Endothelial cell of umbilical vein (primary cell): ENCODE measurements at regions not wholly inside any gene's neighbourhood (a gene's known extent, or its start where the extent isn't known, plus 50 kb on each side); places are given as distances from the start of the nearest gene placed in this dataset.

Source experiments
- BruUV-seq: library from RNA; stranded (reverse); fragments of 400-500 nt; replicated peaks from 2 replicates; lab custom pipeline; 2021; lab: Mats Ljungman, UMichigan
- CTCF ChIA-PET: fragments of 300-600, 350-600 bp; sonication (Branson Sonifier 250); formaldehyde crosslinking; loops from one replicate; lab custom pipeline; 2021; ENCODE audit warnings: antibody characterized with exemption, inconsistent platforms; lab: Charles Lee
- POLR2A ChIA-PET: fragments of 300-600, 350-600 bp; sonication (Branson Sonifier 250); formaldehyde crosslinking; loops from one replicate; lab custom pipeline; 2021; ENCODE audit warnings: antibody characterized with exemption, inconsistent platforms; lab: Charles Lee
- DNase-seq: peaks from one replicate; pipeline ENCODE4 v3.0.0-alpha.2; 2011; ENCODE audit warnings: low read depth, low spot score
- FAIRE-seq: peaks from 2 replicates; lab custom pipeline; 2011; peaks lifted over from hg19 to GRCh38; lab: Jason Lieb, UNC
- H2AFZ ChIP-seq: 2 replicates; pipeline ENCODE4 v1.6.0; 2012; ENCODE audit warnings: low read depth, low read length, control low read depth, inconsistent platforms
- H3K27ac ChIP-seq: 2 replicates; pipeline ENCODE4 v1.5.1; 2011; ENCODE audit warnings: low read depth, mild to moderate bottlenecking, control low read depth, low read length, moderate library complexity; ENCODE audit not compliant: insufficient read depth
- H3K27me3 ChIP-seq, 2 experiments: 2 replicates each; pipeline versions ENCODE4 v1.6.0 to v1.6.1; 2011; ENCODE audit warnings: low read length in 2 of 2, mixed read lengths in 1 of 2; ENCODE audit not compliant: control insufficient read depth in 2 of 2, insufficient read depth in 2 of 2
- H3K36me3 ChIP-seq, 2 experiments: 2 replicates in 1 of 2; 3 replicates in 1 of 2; pipeline ENCODE4 v1.5.1; 2011; ENCODE audit warnings: low read length in 2 of 2, mild to moderate bottlenecking in 1 of 2, moderate library complexity in 1 of 2; ENCODE audit not compliant: control insufficient read depth in 2 of 2, insufficient read depth in 2 of 2; ENCODE audit errors: extremely low read depth in 1 of 2
- H3K4me1 ChIP-seq: 3 replicates; pipeline ENCODE4 v1.5.1; 2011; ENCODE audit warnings: mild to moderate bottlenecking, low read length; ENCODE audit not compliant: control insufficient read depth, insufficient read depth; ENCODE audit errors: extremely low read depth
- H3K4me2 ChIP-seq: 2 replicates; pipeline ENCODE4 v1.6.1; 2011; ENCODE audit warnings: low read length, control low read depth, mixed read lengths; ENCODE audit not compliant: insufficient read depth
- H3K4me3 ChIP-seq, 3 experiments: fragments of 200-600 bp in 1 of 3; sonication (generic), shearing (Covaris generic) in 1 of 3; replicated peaks in 1 of 3; 2 replicates each; pipeline ENCODE4 v1.5.1; 2011 to 2016; ENCODE audit warnings: control low read depth in 3 of 3, low read length in 3 of 3, mild to moderate bottlenecking in 2 of 3, inconsistent platforms in 1 of 3, low read depth in 1 of 3, moderate library complexity in 1 of 3; ENCODE audit not compliant: insufficient read depth in 1 of 3
- H3K79me2 ChIP-seq: 2 replicates; pipeline ENCODE4 v1.6.0; 2012; ENCODE audit warnings: low read length, inconsistent platforms; ENCODE audit not compliant: control insufficient read depth, insufficient read depth
- H3K9ac ChIP-seq: replicated peaks from 2 replicates; pipeline ENCODE3; 2011; ENCODE audit warnings: low read length, control low read depth; ENCODE audit not compliant: insufficient read depth; ENCODE audit errors: extremely low read depth
- H3K9me1 ChIP-seq: replicated peaks from 3 replicates; pipeline ENCODE4 v1.6.0; 2011; ENCODE audit warnings: mild to moderate bottlenecking, low read length; ENCODE audit not compliant: control insufficient read depth, insufficient read depth; ENCODE audit errors: extremely low read depth
- H3K9me3 ChIP-seq: replicated peaks from 2 replicates; pipeline ENCODE4 v1.5.1; 2012; ENCODE audit warnings: low read length, inconsistent platforms; ENCODE audit not compliant: control insufficient read depth, insufficient read depth
- H4K20me1 ChIP-seq: replicated peaks from 2 replicates; pipeline ENCODE3; 2011; ENCODE audit warnings: mild to moderate bottlenecking, low read length; ENCODE audit not compliant: control insufficient read depth, insufficient read depth; ENCODE audit errors: extremely low read depth
- EZH2 ChIP-seq: IDR thresholded peaks from 2 replicates; pipeline ENCODE4 v1.6.1; 2012; ENCODE audit warnings: borderline replicate concordance, low read depth, mild to moderate bottlenecking, moderate library complexity, low read length, inconsistent platforms; ENCODE audit not compliant: severe bottlenecking
- FOS ChIP-seq: IDR thresholded peaks from 2 replicates; pipeline ENCODE4 v1.6.1; 2011; ENCODE audit warnings: mild to moderate bottlenecking, low read length, moderate library complexity, borderline replicate concordance; ENCODE audit not compliant: insufficient read depth
- GATA2 ChIP-seq: IDR thresholded peaks from 2 replicates; pipeline ENCODE4 v1.7.0; 2011; ENCODE audit warnings: low read depth, mild to moderate bottlenecking, moderate library complexity, mixed read lengths, low read length; ENCODE audit not compliant: insufficient read length, insufficient read depth
- JUN ChIP-seq: IDR thresholded peaks from 2 replicates; pipeline ENCODE4 v1.6.1; 2011; ENCODE audit warnings: borderline replicate concordance, low read depth; ENCODE audit not compliant: insufficient read length, insufficient read depth
- MYC ChIP-seq: IDR thresholded peaks from one replicate; pipeline ENCODE4 v1.6.1; 2011; ENCODE audit warnings: mild to moderate bottlenecking, low read depth, low read length
- POLR2A ChIP-seq: IDR thresholded peaks from 2 replicates; pipeline ENCODE4 v1.6.1; 2012; ENCODE audit warnings: low read depth, mild to moderate bottlenecking, control low read depth, low read length
- POLR2AphosphoS5 ChIP-seq: IDR thresholded peaks from 2 replicates; pipeline ENCODE4 v1.6.1; 2012; ENCODE audit warnings: low read depth, mild to moderate bottlenecking, control low read depth, low read length, moderate library complexity; ENCODE audit not compliant: insufficient read depth
- dilution Hi-C: fragments of 300-500 bp; cut with MboI; formaldehyde crosslinking; loops from one replicate; pipeline ENCODE4 v1.15.0; 2019; ENCODE audit warnings: low sequenced_read_pairs; ENCODE audit not compliant: extremely low pct_ligation_motif_present
- intact Hi-C: fragments of 100-400 bp; cut with micrococcal nuclease; formaldehyde crosslinking; loops from one replicate; pipeline ENCODE4 v1.10.0; 2022
- TF ChIP-seq, protein P1 (sequence below): IDR thresholded peaks from 2 replicates; pipeline ENCODE4 v1.6.1; 2011; ENCODE audit not compliant: insufficient read depth, insufficient read length
- TF ChIP-seq, protein P2 (sequence below), 2 donors: IDR thresholded peaks; 1 replicate in 1 of 2; 2 replicates in 1 of 2; pipeline ENCODE4 v1.5.1; 2011; ENCODE audit warnings: low read length in 2 of 2, mild to moderate bottlenecking in 2 of 2, moderate library complexity in 2 of 2, control low read depth in 1 of 2, inconsistent platforms in 1 of 2, low read depth in 1 of 2; ENCODE audit not compliant: insufficient read depth in 1 of 2; ENCODE audit errors: extremely low read depth in 1 of 2

DNA sequence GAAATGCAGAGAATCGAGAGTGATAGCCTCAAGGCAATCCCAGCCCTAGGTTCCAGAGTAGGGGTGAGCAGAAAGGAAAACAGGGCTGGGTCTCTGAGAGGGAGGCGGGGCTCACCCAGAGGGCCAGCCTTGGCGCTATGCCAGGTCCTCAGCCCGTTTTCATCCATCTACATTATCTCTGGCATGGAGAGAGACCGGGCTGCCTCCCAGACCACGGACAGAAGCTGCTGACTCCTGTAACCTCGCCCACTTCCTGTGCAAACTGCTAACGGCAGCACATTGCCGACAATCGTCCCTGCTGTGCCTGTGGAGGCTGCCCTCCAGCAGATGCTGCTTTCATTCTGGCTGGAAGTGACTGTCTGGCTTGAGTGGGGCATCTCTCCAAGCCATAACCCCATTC, 569.1 kb downstream of the NPHP4 start:
- no peak for TF ChIP-seq POLR2A
- no peak for TF ChIP-seq GATA2
- TF ChIP-seq MYC: no peak
- TF ChIP-seq, protein P1, sequence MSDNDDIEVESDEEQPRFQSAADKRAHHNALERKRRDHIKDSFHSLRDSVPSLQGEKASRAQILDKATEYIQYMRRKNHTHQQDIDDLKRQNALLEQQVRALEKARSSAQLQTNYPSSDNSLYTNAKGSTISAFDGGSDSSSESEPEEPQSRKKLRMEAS: no peak
- TF ChIP-seq JUN: no peak
- no peak for TF ChIP-seq POLR2AphosphoS5
- no peak for TF ChIP-seq EZH2
- TF ChIP-seq, protein P2, sequence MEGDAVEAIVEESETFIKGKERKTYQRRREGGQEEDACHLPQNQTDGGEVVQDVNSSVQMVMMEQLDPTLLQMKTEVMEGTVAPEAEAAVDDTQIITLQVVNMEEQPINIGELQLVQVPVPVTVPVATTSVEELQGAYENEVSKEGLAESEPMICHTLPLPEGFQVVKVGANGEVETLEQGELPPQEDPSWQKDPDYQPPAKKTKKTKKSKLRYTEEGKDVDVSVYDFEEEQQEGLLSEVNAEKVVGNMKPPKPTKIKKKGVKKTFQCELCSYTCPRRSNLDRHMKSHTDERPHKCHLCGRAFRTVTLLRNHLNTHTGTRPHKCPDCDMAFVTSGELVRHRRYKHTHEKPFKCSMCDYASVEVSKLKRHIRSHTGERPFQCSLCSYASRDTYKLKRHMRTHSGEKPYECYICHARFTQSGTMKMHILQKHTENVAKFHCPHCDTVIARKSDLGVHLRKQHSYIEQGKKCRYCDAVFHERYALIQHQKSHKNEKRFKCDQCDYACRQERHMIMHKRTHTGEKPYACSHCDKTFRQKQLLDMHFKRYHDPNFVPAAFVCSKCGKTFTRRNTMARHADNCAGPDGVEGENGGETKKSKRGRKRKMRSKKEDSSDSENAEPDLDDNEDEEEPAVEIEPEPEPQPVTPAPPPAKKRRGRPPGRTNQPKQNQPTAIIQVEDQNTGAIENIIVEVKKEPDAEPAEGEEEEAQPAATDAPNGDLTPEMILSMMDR (IDR thresholded peaks at IDR 0.05; ENCODE audit: extremely low read depth in 1 of 2, insufficient read depth in 1 of 2, low read depth in 1 of 2, low read length in 2 of 2): no peak
- TF ChIP-seq FOS: no peak
- no peaks in the 10 kb centered on the region for H3K36me3 ChIP-seq
- H4K20me1 ChIP-seq: no peaks in the 10 kb centered on the region
- intact Hi-C loops: no loop called here
- dilution Hi-C loops: no loop called here
- POLR2A ChIA-PET: no interaction called here
- no peaks in the 10 kb centered on the region for H3K27me3 ChIP-seq
- no peak overlapping the region for H3K9ac ChIP-seq
- no peak for FAIRE-seq
- no peak for DNase-seq
- H2AFZ ChIP-seq: no peak overlapping the region
- BruUV-seq: no TSS peak
- H3K9me1 ChIP-seq: no peaks in the 10 kb centered on the region
- no peaks in the 10 kb centered on the region for H3K79me2 ChIP-seq
- no peaks in the 10 kb centered on the region for H3K9me3 ChIP-seq
- H3K4me3 ChIP-seq: no peak overlapping the region
- H3K27ac ChIP-seq: no peak overlapping the region
- no peak overlapping the region for H3K4me2 ChIP-seq
- no peaks in the 10 kb centered on the region for H3K4me1 ChIP-seq
- CTCF ChIA-PET: no interaction called here
